ENCODE measurements at regions not wholly inside any gene's neighbourhood (a gene's known extent, or its start where the extent isn't known, plus 50 kb on each side); places are given as distances from the start of the nearest gene placed in this dataset.

GRCh38 chr4:1472911-1473518 is 66.8 kb upstream of the NKX1-1 start:
- no peak for DNase-seq

DNA sequence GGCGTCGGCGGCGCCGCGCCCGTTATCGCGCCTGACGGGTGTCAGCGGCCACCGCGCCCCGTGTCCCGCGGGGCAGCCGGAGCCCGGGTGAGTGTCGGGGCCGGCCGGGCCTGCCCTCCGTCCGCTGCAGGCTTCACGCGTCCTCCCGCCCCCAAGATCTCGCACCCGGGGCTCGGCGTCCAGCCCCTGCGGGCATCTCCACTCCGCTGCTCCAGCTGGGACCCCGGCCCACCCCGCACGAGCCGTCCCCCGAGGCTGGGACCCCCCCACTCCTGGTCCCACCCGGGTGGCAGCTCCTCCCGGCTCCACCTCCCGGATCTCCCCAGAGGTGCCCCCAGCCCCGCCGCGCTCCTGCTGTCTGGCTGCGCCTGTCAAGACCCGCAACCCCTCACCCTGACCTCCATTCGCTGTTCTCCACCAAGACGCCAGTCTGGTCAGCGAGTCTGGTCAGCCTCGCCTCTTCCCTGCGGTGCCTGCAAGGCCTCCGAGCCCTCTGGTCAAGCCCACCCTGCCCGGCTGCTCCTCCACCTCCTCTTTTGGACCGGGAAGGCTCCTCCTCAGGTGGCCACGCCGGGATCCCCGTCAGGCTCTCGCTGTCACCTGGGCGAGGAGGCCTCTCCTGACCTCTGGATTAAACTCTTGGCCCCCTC is 66.0 kb upstream of the NKX1-1 start:
- no peak for DNase-seq

GRCh38 chr4:1471443-1472147 is 65.4 kb upstream of the NKX1-1 start:
- DNase-seq = no peak

- DNase-seq = no peak
Observed at GRCh38 chr4:1470816-1471442, 64.7 kb upstream of the NKX1-1 start.

DNA sequence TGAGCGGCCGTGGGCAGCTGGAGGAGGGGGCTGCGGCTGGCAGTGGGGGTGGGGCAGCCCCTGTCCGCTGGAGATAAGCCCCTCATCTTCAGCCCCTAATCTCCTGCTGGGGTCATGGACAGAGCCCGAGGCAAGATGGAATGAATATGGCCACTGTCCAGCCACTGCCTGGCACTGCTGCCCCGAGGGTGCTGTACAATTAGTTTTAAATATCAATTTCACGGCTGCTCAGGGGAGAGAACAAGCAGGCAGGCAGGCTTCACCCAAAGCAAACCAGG is 64.1 kb upstream of the NKX1-1 start:
- DNase-seq = no peak

- no peak for DNase-seq
Observed at GRCh38 chr4:1469607-1470392, 63.6 kb upstream of the NKX1-1 start.

DNA sequence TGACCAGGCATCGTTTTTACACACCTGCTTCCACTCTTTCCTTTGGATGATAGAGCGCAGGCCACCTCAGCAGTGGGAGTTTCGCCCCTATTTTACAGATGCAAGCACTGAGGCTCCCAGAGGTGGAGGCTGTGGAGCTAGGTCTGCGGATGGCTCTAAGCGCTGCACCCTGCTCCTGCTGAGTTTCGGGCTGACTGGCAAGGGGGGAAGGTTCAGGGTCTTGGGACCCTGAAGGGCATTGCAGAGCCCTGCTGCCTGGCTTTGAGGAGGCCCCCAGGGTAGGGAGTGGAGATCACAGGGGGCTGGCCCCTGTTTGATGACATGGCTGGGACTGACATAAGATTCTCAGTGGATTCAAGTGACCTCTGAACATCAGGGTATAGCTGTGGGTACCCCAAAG is 62.8 kb upstream of the NKX1-1 start:
- no peak for DNase-seq

- no peak for DNase-seq
Observed at GRCh38 chr4:1467581-1468458, 61.6 kb upstream of the NKX1-1 start.

DNA sequence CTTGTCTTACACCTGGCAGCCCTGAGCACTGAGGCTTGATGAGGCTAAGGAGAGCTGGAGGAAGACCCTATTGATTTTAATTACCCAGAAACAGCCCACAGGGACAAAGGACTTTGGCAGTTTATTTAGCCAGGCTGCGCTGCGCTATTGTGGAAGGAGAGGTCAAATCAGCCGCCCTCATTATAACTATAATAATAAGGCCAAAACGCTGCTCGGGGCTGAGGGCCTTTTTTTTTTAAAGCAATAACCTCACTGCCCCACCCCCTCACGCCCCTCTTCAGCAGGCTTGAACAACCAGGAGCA is 60.6 kb upstream of the NKX1-1 start:
- DNase-seq = no peak

- DNase-seq = no peak
Observed at GRCh38 chr4:1466034-1466862, 60.0 kb upstream of the NKX1-1 start.

DNA sequence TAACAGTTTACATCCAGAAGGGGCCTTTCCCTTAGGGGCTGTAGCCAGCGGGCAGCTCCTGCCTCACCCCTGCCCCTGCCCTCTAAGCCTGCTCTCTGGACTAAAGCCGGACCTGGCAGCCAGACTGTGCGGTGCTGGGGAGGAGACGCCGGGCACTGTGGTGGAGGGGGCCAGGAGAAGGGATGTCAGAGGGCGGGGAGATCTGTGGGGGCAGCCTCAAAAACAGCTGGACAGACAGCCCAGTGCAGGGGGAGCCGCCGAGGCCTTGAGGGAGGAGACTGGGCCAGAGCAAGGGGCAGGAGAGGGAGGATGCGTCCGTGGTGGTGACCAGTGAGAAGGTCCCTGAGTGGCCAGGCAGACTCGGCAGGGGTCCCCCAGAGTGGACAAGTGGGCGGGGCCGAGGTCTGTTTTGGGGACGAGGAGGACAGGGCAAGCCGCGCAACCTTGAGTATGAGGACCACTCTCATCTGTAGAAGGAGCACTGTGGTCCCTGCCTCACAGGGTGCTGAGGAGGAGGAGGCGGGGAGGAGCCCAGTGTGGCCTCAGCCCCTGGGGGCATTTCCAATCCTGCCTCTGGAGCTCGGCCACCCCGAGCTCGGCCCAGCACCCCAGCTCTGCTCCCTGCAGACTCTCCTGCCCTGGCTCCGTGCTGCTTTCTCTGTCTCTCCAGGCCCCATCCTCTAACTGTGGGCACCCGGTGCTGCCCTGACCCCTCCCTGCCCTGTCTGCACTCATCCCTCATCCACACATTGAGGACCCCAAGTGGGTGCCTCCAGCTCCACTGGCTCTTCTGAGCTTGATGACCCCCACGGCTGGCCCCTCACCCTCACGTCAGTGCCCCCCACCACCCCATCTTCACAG is 59.2 kb upstream of the NKX1-1 start:
- DNase-seq = no peak

DNA sequence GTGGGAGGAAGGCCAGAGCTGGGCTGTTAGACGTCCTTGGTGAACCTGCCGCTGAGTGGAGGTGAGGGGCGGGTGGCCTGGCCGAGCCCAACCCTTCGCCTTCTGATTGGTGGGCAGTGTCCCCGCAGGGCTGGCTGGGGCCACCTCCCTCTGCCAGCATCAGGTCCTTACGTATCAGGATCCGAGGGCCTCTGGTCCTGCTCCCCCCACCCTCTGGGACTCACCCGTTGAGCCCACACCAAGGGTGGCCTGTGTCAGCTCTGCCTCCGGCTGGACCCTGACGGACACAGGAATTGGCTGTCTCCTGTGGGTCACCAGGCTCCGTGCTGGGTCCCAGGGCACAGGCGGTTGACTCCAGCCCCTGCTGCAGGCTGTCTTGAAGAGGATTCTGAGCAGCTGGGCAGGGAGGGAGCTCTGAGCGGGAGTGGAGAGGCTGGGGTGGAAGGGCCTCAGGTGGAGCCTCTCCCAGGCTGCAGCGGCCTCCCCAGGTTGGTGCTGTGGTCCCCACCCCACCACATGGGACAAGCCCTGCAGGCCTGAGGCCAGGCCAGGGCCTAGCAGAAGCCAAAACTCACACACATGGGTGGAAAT is 58.4 kb upstream of the NKX1-1 start:
- no peak for DNase-seq

- no peak for DNase-seq
Observed at GRCh38 chr4:1463927-1464540, 57.8 kb upstream of the NKX1-1 start.

- no peak for DNase-seq
Observed at GRCh38 chr4:1463088-1463926, 57.1 kb upstream of the NKX1-1 start.

GRCh38 chr4:1462768-1463075 is 56.5 kb upstream of the NKX1-1 start:
- DNase-seq = no peak

DNA sequence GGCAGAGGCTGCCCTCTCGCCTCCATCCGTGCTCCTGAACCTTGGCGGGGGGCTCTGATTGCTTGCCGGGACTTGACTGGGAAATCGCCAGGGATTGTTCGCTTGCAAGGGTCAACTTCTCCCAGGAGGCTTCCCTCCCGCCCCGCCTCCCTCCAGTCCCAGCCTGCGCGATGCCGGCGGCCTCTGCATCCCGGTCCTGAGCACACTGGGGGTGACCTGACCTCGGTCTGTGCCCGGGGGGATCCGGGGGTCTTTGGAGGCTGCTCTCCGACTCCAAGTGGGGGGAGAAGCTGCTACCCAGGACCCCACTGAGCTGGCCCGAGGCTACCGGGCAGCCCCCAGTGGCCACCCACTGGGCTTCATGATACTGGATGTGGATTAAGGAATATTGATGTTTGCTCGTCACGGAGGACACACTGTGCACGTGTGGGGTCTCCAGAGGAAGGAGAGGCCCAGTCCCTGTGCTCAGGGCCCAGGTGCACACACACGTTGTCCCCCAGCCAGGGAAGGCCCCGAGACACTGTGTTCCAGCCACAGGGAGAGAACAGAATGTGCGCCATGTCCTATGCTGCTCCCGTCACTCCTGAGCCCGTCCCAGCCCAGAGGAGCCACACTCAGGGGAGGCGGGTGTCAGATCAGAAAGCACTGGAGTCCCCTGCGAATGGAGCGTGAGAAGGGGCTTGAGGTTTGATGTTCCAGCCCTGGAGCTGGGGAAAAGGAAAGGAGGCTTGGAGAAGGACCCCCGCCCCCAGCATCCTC is 55.9 kb upstream of the NKX1-1 start:
- DNase-seq = no peak

GRCh38 chr4:1460967-1461868 is 55.0 kb upstream of the NKX1-1 start:
- no peak for DNase-seq
